H1 (cell line): ENCODE measurements at regions not wholly inside any gene's neighbourhood (a gene's known extent, or its start where the extent isn't known, plus 50 kb on each side); places are given as distances from the start of the nearest gene placed in this dataset.

ENCODE experiments used
- CTCF ChIA-PET: fragments of 300-600 bp; sonication (Branson Sonifier 250); formaldehyde crosslinking; loops from one replicate; lab custom pipeline; 2021; ENCODE audit not compliant: partially characterized antibody; lab: Charles Lee
- POLR2A ChIA-PET: fragments of 300-600 bp; sonication (Branson Sonifier 250); formaldehyde crosslinking; loops from one replicate; lab custom pipeline; 2021; ENCODE audit warnings: inconsistent platforms; ENCODE audit not compliant: partially characterized antibody; lab: Charles Lee
- DNase-seq, 2 experiments: peaks; one replicate each; pipeline versions ENCODE4 v3.0.0 to v3.0.0-alpha.2; 2010 to 2022; ENCODE audit warnings: low spot score in 2 of 2, low read depth in 1 of 2, mixed read lengths in 1 of 2
- FAIRE-seq: peaks from 2 replicates; lab custom pipeline; 2011; peaks lifted over from hg19 to GRCh38; lab: Jason Lieb, UNC
- H2AFZ ChIP-seq: 2 replicates; pipeline ENCODE4 v1.8.1; 2012; ENCODE audit warnings: low read length, inconsistent platforms
- H2AK5ac ChIP-seq: 2 replicates; pipeline ENCODE4 v1.6.1; 2013; ENCODE audit warnings: low read depth, low read length
- H2BK120ac ChIP-seq: replicated peaks from 2 replicates; pipeline ENCODE3; 2013; ENCODE audit warnings: low read depth, low read length, inconsistent platforms
- H2BK12ac ChIP-seq: 2 replicates; pipeline ENCODE4 v1.6.1; 2013; ENCODE audit warnings: low read depth, low read length
- H2BK15ac ChIP-seq: 2 replicates; pipeline ENCODE4 v1.6.1; 2013; ENCODE audit warnings: low read length
- H2BK20ac ChIP-seq: 2 replicates; pipeline ENCODE4 v1.6.1; 2013; ENCODE audit warnings: low read length
- H2BK5ac ChIP-seq: 2 replicates; pipeline ENCODE4 v1.6.1; 2013; ENCODE audit warnings: low read depth, low read length
- H3K14ac ChIP-seq: 2 replicates; pipeline ENCODE4 v1.6.1; 2013; ENCODE audit warnings: inconsistent platforms; ENCODE audit not compliant: insufficient read length
- H3K18ac ChIP-seq: 2 replicates; pipeline ENCODE4 v1.6.1; 2013; ENCODE audit warnings: low read length; ENCODE audit errors: extremely low read depth
- H3K23ac ChIP-seq: 2 replicates; pipeline ENCODE4 v1.6.1; 2013; ENCODE audit warnings: inconsistent platforms; ENCODE audit not compliant: insufficient read length
- H3K23me2 ChIP-seq: 2 replicates; pipeline ENCODE4 v1.6.1; 2013; ENCODE audit warnings: low read depth, low read length
- H3K27ac ChIP-seq: 2 replicates; pipeline ENCODE4 v1.6.1; 2011; ENCODE audit warnings: low read depth, low read length, inconsistent platforms
- H3K27me3 ChIP-seq, 4 experiments: replicated peaks in 1 of 4; 1 replicate in 1 of 4; 2 replicates in 3 of 4; pipeline versions ENCODE4 v1.6.1 to v1.8.1; 2011 to 2013; ENCODE audit warnings: low read length in 3 of 4, mild to moderate bottlenecking in 3 of 4, inconsistent platforms in 2 of 4, mixed read lengths in 2 of 4, moderate library complexity in 1 of 4; ENCODE audit not compliant: control insufficient read depth in 3 of 4, insufficient read depth in 3 of 4; ENCODE audit errors: extremely low read depth in 1 of 4
- H3K36me3 ChIP-seq, 4 experiments: 2 replicates each; pipeline versions ENCODE4 v1.6.1 to v1.8.1; 2011 to 2013; ENCODE audit warnings: mild to moderate bottlenecking in 4 of 4, low read length in 3 of 4, moderate library complexity in 2 of 4, control low read depth in 1 of 4, inconsistent platforms in 1 of 4; ENCODE audit not compliant: insufficient read depth in 4 of 4, control insufficient read depth in 2 of 4
- H3K4ac ChIP-seq: replicated peaks from 2 replicates; pipeline ENCODE3; 2013; ENCODE audit warnings: low read length, low read depth, mixed read lengths, inconsistent platforms; ENCODE audit not compliant: insufficient read length
- H3K4me1 ChIP-seq, 4 experiments: replicated peaks in 1 of 4; 1 replicate in 1 of 4; 2 replicates in 3 of 4; pipeline versions ENCODE4 v1.6.1 to v1.8.1; 2011 to 2013; ENCODE audit warnings: low read length in 3 of 4, inconsistent platforms in 2 of 4, mixed read lengths in 1 of 4; ENCODE audit not compliant: insufficient read depth in 4 of 4, control insufficient read depth in 3 of 4
- H3K4me2 ChIP-seq, 2 experiments: 2 replicates each; pipeline versions ENCODE4 v1.6.1 to v1.8.1; 2011 to 2013; ENCODE audit warnings: low read depth in 2 of 2, low read length in 2 of 2, control low read depth in 1 of 2, inconsistent platforms in 1 of 2, mild to moderate bottlenecking in 1 of 2; ENCODE audit not compliant: insufficient read depth in 1 of 2
- H3K4me3 ChIP-seq, 4 experiments: fragments of 200-600, 300-600 bp in 1 of 4; sonication (generic), shearing (Covaris generic), sonication (Bioruptor Twin) in 1 of 4; 2 replicates each; pipeline versions ENCODE4 v1.5.1 to v1.8.1; 2011 to 2016; ENCODE audit warnings: low read length in 4 of 4, low read depth in 3 of 4, control low read depth in 2 of 4, inconsistent platforms in 2 of 4, mild to moderate bottlenecking in 2 of 4, mixed read lengths in 1 of 4, moderate library complexity in 1 of 4; ENCODE audit not compliant: insufficient read depth in 2 of 4; ENCODE audit errors: extremely low read depth in 1 of 4
- H3K56ac ChIP-seq: replicated peaks from 2 replicates; pipeline ENCODE3; 2013; ENCODE audit warnings: low read depth, mild to moderate bottlenecking, mixed read lengths, low read length, inconsistent platforms; ENCODE audit not compliant: insufficient read length
- H3K79me1 ChIP-seq: 2 replicates; pipeline ENCODE4 v1.6.1; 2013; ENCODE audit warnings: low read depth, low read length, control low read depth
- H3K79me2 ChIP-seq, 2 experiments: 2 replicates each; pipeline versions ENCODE4 v1.6.1 to v1.8.1; 2012 to 2013; ENCODE audit warnings: low read length in 2 of 2, mild to moderate bottlenecking in 2 of 2, inconsistent platforms in 1 of 2; ENCODE audit not compliant: insufficient read depth in 2 of 2, control insufficient read depth in 1 of 2
- H3K9ac ChIP-seq, 4 experiments: replicated peaks in 1 of 4; 1 replicate in 1 of 4; 2 replicates in 3 of 4; pipeline versions ENCODE4 v1.6.1 to v1.8.1; 2011 to 2013; ENCODE audit warnings: low read depth in 3 of 4, low read length in 3 of 4, control low read depth in 2 of 4, mild to moderate bottlenecking in 2 of 4, moderate library complexity in 2 of 4, inconsistent platforms in 1 of 4; ENCODE audit errors: extremely low read depth in 1 of 4
- H3K9me3 ChIP-seq, 2 experiments: 2 replicates each; pipeline versions ENCODE4 v1.6.1 to v1.8.1; 2012 to 2013; ENCODE audit warnings: mild to moderate bottlenecking in 2 of 2, moderate library complexity in 2 of 2, control low read depth in 1 of 2, inconsistent platforms in 1 of 2, low read depth in 1 of 2, low read length in 1 of 2, mixed read lengths in 1 of 2; ENCODE audit not compliant: insufficient read depth in 2 of 2
- H4K20me1 ChIP-seq, 2 experiments: replicated peaks in 1 of 2; 2 replicates each; pipeline versions ENCODE3 to v1.8.1; 2011 to 2013; ENCODE audit warnings: inconsistent platforms in 2 of 2, low read length in 2 of 2, mild to moderate bottlenecking in 1 of 2; ENCODE audit not compliant: insufficient read depth in 2 of 2, control insufficient read depth in 1 of 2
- H4K5ac ChIP-seq: 2 replicates; pipeline ENCODE4 v1.6.1; 2013; ENCODE audit warnings: low read length, low read depth, mixed read lengths, inconsistent platforms; ENCODE audit not compliant: insufficient read length
- H4K8ac ChIP-seq: 2 replicates; pipeline ENCODE4 v1.8.0; 2013; ENCODE audit warnings: mild to moderate bottlenecking, moderate library complexity, low read length, inconsistent platforms; ENCODE audit not compliant: insufficient read depth; ENCODE audit errors: extremely low read depth
- H4K91ac ChIP-seq: replicated peaks from 2 replicates; pipeline ENCODE3; 2013; ENCODE audit warnings: low read length, mixed read lengths, inconsistent platforms; ENCODE audit not compliant: insufficient read length
- CEBPB ChIP-seq: IDR thresholded peaks from 2 replicates; pipeline ENCODE4 v1.6.1; 2012; ENCODE audit warnings: low read depth, low read length
- GABPA ChIP-seq: IDR thresholded peaks from 2 replicates; pipeline ENCODE4 v1.6.1; 2011; ENCODE audit warnings: mild to moderate bottlenecking, low read length, moderate library complexity, borderline replicate concordance; ENCODE audit not compliant: insufficient read depth
- WGBS, 2 experiments: shearing (Covaris generic) in 1 of 2; methylation state at CpG; one replicate each; pipeline versions ENCODE4 v1.1.6 to v1.1.7; 2013 to 2015; ENCODE audit warnings: low lambda C conversion rate in 2 of 2, mixed read lengths in 2 of 2, inconsistent platforms in 1 of 2, low coverage in 1 of 2, missing lambda C conversion rate in 1 of 2; ENCODE audit not compliant: insufficient replicate concordance in 2 of 2, insufficient coverage in 1 of 2, insufficient read length in 1 of 2; ENCODE audit errors: extremely low coverage in 1 of 2, missing lambda C conversion rate in 1 of 2; 5-methylcytosine and 5-hydroxymethylcytosine counted together

DNA sequence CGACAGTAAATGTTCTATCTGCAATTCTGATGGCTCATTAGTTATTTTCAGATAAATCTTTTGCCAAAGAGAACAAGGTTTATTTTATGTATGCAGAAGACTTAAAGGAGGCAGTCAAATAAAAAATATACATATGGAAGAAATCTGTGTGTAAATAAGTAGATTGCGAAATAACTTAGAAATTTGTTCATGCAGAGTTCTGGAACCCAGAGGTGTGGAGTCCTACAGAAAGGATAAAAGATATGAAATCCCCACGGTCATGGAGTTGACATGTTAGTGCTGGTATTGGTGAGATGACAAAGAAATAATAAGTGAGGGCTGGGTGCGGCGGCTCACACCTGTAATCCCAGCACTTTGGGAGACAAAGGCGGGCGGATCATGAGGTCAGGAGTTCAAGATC, 111.2 kb upstream of the CFAP20DC start:
- H3K79me1 ChIP-seq: no peaks in the 10 kb centered on the region
- H3K4me1 ChIP-seq: peaks cover 0 to 2% (median 0%) of the 10 kb centered on the region in 4 experiments; a peak in 2 of 7 replicates
- no peak overlapping the region for H3K4me2 ChIP-seq
- no peak overlapping the region for H3K23ac ChIP-seq
- no peak overlapping the region for H3K27ac ChIP-seq
- H3K4ac ChIP-seq: no peak overlapping the region
- ChIA-PET CTCF (no interaction called here), POLR2A (no interaction called here)
- no peak overlapping the region for H2BK20ac ChIP-seq
- H3K23me2 ChIP-seq: no peaks in the 10 kb centered on the region
- H3K14ac ChIP-seq: no peak overlapping the region
- H3K9ac ChIP-seq: no peak overlapping the region
- H2BK120ac ChIP-seq: no peak overlapping the region
- H4K20me1 ChIP-seq: no peaks in the 10 kb centered on the region
- no peaks in the 10 kb centered on the region for H3K79me2 ChIP-seq
- no peak overlapping the region for H2BK5ac ChIP-seq
- TF ChIP-seq CEBPB: peak; percentile 64; the same call in 1 of the 2 replicates
- no peak for TF ChIP-seq GABPA
- H2AK5ac ChIP-seq: no peak overlapping the region
- H2BK12ac ChIP-seq: no peak overlapping the region
- H2BK15ac ChIP-seq: no peak overlapping the region
- no peaks in the 10 kb centered on the region for H3K36me3 ChIP-seq
- no peak overlapping the region for H3K4me3 ChIP-seq
- H3K56ac ChIP-seq: no peak overlapping the region
- no peaks in the 10 kb centered on the region for H3K27me3 ChIP-seq
- H4K5ac ChIP-seq: no peak overlapping the region
- H4K8ac ChIP-seq: no peak overlapping the region
- FAIRE-seq: no peak
- no peak overlapping the region for H3K18ac ChIP-seq
- WGBS, 2 experiments: 92% methylated on average over 7 of the region's 7 CpGs; no CpG with 5 or more reads in 1 of the 2 experiments
- no peak for DNase-seq
- H3K9me3 ChIP-seq: no peaks in the 10 kb centered on the region
- no peak overlapping the region for H4K91ac ChIP-seq
- H2AFZ ChIP-seq: no peak overlapping the region
